ENCODE measurements at regions not wholly inside any gene's neighbourhood (a gene's known extent, or its start where the extent isn't known, plus 50 kb on each side); places are given as distances from the start of the nearest gene placed in this dataset.

- TF ChIP-seq, protein P1, sequence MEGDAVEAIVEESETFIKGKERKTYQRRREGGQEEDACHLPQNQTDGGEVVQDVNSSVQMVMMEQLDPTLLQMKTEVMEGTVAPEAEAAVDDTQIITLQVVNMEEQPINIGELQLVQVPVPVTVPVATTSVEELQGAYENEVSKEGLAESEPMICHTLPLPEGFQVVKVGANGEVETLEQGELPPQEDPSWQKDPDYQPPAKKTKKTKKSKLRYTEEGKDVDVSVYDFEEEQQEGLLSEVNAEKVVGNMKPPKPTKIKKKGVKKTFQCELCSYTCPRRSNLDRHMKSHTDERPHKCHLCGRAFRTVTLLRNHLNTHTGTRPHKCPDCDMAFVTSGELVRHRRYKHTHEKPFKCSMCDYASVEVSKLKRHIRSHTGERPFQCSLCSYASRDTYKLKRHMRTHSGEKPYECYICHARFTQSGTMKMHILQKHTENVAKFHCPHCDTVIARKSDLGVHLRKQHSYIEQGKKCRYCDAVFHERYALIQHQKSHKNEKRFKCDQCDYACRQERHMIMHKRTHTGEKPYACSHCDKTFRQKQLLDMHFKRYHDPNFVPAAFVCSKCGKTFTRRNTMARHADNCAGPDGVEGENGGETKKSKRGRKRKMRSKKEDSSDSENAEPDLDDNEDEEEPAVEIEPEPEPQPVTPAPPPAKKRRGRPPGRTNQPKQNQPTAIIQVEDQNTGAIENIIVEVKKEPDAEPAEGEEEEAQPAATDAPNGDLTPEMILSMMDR (IDR thresholded peaks at IDR 0.05) = no peak
- no peak for TF ChIP-seq POLR2A (IDR thresholded peaks at IDR 0.05)
Observed at GRCh38 chr3:22724420-22724819, 478.7 kb upstream of the UBE2E2 start.
